GM18873 (cell line): ENCODE measurements at regions not wholly inside any gene's neighbourhood (a gene's known extent, or its start where the extent isn't known, plus 50 kb on each side); places are given as distances from the start of the nearest gene placed in this dataset.
"Not testable (repeated sequence)": the region's sequence is repeated elsewhere in the genome, so short reads cannot be mapped to it uniquely, and the experiment has no call there.

Experiments used
- ATAC-seq: cut with Tn5 transposase; IDR thresholded peaks from one replicate; pipeline ENCODE4 v1.9.1; 2021; ENCODE audit warnings: mild to moderate bottlenecking, moderate library complexity, moderate number of reproducible peaks; ENCODE audit not compliant: unreplicated experiment, low FRiP score

DNA sequence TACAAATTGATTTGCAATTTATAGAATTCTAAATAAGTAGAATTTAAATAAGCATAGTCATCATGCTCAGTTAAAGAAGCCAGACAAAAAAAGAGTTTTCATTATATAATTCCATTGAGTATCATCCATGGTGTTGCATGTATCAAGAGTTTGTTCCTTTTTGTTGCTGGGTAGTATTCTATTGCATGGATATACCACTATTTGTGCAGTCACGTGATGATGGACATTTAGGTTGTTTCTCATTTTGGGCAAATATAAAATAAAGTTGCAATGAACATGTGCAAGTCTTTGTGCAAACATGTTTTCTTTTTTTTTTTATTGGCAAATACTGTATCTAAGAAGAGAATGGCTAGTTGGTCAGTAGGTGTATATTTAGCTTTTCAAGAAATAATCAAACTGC is 186.2 kb upstream of the FRMD6 start:
- ATAC-seq, result no peak

DNA sequence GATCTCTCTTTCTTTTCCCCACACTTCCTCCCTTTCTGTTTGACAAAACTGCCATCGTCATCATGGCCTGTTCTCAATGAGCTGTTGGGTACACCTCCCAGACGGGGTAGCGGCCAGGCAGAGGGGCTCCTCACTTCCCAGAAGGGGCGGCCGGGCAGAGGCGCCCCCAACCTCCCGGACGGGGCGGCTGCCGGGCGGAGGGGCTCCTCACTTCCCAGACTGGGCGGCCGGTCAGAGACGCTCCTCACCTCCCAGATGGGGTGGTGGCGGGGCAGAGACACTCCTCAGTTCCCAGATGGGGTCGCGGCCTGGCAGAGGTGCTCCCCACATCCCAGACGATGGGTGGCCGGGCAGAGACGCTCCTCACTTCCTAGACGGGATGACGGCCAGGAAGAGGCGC is 184.3 kb upstream of the FRMD6 start:
- ATAC-seq, result not testable (repeated sequence)

DNA sequence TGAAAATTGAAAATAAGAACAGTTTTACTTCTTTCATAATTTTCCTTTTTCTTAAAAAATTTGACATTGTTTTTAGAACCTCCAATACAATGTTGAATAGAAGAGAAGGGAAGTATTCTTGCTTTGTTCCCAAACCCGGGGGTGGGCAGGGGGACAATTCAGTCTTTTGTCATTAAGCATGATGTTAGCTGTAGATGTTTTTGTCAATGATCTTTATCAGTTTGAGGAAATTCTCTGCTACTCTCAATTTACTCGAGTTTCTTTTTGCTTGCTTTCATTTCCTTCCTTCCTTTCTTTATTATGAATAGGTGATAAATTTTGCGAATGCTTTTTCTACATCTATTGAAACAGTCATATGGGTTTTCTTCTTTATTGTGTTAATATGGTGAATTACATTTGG is 183.2 kb upstream of the FRMD6 start:
- no peak for ATAC-seq

DNA sequence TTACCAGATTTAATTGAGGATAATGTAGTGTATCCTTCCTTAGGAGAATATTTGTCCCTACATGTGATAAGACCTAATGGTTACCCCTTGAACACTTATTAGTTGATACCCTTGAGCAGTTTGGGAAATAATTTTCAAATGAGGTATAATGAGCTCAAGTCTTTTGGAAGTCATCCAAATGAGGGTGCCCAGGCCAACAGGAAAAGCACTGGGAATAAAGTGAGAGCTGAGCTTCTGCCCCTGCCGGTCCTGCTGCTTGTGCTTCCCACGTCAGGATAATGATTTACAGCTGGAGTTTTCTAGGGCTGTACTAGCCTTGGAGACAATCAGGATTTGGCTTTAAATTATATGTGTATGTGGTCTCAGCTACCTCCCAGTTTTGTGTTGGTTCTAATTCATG is 178.8 kb upstream of the FRMD6 start:
- no peak for ATAC-seq

DNA sequence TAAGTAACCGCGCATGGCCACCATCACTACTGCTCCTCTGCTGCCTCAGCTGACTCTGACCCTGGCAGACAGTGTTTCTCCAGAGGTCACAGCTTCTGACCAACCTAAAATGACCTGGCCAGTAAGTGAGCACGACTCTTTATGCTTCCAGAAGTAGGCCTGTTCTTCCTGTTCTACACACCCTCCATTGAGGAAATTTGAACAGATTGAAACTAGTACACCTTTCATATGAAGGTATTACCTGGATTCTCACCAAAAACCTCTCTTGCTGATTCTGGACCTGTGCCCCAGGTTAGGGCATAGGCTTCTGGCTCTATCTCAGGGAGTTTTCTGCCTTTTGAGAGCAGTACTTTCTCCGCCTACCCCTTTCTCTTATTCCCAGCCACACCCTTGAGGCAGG is 178.4 kb upstream of the FRMD6 start:
- no peak for ATAC-seq

DNA sequence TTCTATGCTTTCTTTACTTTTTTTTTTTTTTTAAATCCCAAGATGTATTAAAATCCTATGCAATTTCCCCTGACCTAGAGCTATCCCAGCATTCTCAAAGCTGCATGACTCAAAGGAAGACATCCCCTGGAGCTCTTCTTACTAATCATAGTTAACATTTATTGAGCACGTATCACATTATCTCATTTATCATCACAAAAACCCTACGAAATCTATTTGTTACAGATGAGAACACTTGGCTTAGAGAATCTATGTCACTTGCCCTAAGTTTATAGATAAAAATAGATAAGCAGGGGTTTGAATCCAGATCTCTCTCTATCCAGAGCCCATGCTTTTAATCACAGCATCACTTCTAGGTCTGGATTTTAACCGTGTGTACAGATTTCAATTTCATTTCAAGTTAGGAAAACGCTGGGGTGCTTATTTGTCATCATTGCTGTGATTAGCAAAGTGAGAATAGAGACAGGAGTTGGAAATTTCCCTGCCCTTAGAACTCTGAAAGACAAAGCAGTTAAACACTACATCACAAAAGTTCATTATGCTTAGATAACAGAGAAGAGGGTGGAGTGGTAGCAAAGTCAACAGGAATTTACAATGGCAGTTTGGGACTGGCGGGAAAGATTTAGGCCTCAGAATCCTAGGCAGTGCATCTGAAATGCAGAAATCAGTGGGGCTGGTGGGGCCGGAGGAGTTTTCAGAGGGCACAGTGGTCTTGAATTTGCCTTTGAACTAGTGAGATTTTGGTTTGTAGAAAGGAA is 177.7 kb upstream of the FRMD6 start:
- no peak for ATAC-seq

DNA sequence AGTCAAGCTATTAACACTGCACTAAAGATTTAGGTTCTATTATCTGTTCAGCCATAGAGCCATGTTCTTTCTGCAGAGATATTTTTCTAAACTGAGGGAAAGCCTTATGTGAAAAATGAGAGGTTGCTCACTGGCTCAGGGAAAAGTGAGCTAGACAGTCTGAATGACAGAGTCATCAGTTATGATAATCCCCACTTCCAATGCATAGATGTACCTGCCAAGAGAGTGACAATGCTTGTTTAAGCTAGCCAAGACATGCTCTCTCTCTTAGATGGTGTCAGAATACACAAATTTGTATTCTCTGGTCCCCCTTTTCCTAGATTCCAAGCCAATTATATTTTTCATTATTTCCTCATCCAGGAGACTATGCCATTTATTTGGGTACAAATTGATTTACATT is 176.9 kb upstream of the FRMD6 start:
- ATAC-seq, result no peak

DNA sequence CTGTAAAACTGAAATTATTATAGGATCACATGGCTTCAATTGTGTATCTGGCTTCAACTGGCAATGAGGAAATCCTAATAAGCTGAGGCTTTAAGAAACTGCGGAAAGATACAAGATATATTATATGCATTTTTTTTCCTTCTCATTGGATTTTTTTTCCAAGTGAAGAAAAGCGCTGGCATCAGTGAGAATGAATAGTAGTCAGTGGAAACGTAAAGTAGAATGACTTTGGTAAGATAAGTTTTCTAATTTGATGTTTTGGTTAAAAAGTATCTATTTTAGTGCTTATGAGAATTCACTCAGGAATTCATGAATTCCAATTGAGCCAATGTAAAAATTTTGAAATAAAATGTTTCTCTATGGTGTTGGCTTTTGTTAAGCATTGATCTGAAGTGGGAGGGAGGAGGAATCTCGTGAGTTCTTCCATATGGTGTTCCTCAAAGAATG is 173.5 kb upstream of the FRMD6 start:
- no peak for ATAC-seq

DNA sequence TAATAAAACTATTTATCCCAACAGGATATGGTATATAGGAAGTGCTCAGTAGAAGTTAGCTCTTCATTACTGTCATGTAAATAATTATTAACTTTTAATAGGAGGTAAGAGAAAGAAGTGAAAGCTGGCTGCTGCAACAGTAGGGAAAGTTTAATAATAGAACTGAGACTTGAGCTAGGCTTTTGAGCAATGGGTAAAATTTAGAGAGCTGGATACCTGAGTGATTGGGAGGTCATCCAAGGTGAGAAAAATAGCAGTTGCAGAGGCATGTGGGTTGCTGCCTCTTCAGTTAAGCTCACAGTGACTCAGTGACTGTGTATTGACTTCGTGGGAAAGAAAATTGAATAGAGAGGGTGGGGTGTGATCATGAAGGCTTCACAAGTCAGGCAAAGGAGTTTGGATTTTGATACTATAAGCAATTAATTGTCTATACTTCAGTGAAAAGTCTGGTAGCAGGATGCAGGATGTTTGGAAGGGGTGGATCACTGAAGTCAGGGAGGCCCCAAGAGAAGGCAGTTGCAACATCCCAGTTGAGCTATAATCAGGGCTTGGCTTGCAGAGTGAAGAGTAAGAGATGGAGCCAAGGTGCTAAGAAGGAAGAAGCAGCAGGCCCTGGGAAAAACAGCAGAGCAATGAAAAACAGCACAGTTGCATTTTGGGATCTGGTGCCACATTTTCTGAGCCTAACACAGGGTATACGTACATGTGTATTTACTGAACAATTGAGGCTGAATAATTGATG is 172.0 kb upstream of the FRMD6 start:
- no peak for ATAC-seq

DNA sequence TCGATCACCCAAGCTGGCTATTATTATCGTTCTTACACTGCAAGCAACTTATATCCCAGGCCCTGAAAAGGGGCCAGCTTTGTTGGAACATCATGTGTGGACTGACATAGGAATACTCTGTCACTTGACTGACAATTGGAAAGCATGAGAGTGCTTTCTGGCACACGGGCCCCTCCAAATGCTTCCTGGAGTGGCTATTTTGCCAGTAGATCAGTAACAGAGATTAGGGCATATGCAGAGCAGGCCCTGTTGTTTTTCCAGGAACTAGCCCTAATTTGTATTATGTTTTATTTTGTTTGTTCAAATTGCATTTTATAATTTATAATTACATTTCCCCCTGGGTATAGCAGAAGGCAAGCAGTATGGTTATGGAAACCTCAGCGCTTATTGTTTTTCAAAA is 170.1 kb upstream of the FRMD6 start:
- no peak for ATAC-seq

DNA sequence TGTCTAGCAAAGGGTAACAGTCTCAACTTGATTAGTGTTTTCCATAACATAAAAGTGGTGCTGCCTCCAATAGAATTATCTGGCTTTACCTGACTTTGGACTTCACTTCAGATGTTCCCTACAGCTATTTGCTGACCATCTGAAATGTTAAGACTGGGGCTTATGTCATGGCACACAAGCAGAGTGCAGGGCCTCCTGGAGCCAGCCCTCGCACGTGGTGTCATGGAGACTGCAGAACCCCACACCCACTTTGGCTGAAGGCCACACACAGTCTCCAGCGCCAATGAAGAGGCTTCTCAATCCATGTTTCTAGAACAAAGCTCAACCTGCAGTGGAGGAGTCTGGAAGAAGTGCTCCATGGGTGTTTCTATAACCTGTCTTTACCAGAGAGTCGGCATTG is 169.6 kb upstream of the FRMD6 start:
- no peak for ATAC-seq

DNA sequence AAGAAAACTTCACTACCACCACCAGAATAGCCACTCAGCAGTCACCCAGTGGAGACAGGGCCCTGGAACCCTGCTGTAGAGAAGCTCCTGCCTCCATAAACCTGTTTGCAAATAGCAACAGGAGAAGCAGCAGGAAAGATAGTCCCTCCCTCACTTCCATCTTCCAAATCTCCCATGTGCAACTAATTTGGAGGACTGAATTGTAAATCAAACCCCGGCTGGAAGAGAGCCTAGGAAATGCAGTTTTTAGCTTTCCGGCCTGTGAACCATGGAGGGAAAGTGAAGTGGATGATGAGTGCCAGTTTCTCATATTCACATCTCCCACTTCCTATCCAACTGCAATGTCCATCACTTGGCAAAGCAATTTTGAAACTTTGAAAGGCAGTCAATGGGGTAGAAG is 167.2 kb upstream of the FRMD6 start:
- ATAC-seq, result no peak

DNA sequence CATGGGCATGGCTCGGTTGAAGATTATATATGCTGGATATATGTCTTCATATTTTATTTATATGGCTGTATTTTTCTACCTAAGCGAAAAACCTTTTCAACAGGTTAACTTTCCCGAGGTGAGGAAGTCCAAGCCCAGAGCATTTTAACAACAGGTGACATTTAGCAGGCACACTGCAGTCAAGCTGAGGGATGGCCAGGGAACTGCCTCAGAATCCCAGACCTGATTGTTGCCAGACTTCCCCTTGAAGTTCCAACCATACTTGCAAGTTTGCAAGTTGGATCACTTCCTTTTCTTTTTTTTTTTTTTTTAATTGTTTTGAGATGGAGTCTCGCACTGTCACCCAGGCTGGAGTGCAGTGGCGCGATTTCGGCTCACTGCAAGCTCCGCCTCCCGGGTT is 166.0 kb upstream of the FRMD6 start:
- no peak for ATAC-seq

DNA sequence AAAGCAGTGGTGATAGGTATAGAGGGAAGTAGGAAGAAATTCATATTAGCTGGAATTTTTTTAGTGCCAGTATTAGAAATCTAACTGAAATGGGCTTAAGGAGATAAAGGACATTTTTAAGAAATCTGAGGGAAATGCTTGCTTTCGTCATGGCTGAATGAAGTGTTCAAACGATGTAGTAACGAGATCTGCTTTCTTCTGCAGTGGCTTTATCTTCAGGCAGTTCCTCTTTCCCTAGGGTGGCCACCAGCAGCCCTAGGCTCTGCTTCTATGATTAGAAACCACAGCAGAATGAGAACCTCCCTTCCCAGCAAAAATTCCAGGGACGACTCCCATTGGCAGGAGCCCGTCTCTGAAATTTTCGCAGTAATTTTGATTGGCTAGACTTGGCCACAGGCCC is 163.9 kb upstream of the FRMD6 start:
- ATAC-seq, result no peak

DNA sequence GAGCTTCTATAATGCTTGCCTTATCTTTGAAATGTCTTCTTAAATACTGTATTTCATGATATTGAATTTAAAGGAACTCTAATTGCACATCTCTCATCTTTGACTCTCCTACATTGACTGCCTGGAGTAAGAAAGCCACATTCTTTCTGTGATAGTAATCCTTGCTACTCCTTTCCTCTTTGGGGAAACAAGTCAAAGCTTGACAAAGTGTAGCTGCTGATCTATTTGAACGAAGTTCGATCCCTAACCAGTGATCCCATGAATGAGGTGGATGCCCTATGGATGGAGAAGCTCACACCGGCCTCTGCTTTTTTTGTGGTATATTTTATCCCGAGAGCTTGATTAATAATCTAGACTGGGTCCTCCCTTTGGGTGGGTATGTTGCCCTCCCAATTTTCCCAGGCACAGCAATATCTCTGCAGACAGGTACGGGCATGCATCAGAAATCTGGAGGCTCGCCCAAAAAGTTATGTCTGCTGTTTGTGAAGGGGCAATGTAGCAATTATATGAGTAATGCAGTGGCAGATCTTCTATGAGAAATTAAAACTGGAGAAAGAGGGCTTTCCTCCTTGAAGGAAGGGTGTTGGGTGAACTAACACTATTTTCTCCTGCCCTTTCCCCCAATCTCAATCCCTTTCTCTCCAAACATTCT is 163.0 kb upstream of the FRMD6 start:
- no peak for ATAC-seq

DNA sequence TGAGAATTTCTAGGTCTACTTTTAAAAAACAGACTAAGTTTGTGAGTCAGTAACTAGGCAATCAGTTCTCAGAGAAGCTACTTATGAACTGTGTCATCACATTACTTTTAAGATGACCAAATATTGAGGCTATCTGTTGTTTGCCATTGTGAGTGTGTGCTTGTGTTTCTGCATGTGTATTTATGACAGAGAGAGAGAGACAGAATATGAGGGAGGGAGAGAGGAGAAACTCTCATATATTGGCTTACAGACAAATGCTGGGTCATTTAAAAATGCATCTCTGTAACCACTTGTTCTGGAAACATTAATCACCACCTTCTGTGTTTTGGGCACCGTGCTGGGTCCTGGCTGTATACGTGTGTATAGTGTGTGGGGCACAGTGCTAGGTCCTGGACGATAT is 161.5 kb upstream of the FRMD6 start:
- no peak for ATAC-seq

DNA sequence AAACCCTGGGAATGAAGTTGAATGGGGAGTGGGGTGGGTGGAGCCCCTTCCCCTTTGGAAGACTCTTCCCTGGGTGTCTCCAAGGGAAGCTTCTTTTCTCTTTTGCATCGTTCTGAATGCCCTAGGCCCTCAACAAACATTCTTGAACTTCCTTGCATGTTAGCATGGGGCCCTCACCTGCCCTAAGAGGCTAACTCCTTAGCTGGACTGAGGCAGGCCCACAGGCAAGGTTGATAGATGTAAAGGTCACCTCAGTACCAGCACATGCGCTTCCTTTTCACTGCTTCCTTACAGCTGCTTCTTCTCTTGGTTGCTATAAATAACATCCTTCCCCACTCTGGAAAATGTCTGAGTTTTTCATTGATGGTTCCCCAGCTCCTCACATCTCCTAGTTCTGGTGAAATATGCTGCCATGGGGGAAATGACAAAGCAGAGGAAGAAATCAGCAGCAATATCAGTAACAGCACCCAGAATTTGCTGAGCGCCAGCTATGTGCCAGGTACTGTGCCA is 160.6 kb upstream of the FRMD6 start:
- no peak for ATAC-seq

DNA sequence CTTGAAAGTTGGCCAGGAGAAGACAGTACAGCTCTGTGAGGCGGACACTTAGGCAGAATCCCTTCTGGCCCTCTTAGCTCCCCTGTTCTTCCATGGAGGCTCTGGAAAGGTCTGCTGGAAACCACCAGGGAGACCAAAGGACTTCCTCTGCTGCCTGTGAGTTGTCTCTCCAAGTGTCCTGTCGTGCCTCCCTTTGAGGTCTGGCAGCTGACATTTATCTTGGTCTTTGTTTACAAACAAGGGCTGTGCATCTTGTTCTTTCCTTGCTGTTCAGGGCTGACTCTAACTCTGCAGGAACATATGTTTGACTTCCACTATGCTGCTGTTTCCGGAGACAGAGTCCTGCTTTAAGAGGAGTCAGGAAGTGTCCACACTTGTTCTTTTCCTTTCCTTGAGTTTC is 159.9 kb upstream of the FRMD6 start:
- ATAC-seq, result no peak

DNA sequence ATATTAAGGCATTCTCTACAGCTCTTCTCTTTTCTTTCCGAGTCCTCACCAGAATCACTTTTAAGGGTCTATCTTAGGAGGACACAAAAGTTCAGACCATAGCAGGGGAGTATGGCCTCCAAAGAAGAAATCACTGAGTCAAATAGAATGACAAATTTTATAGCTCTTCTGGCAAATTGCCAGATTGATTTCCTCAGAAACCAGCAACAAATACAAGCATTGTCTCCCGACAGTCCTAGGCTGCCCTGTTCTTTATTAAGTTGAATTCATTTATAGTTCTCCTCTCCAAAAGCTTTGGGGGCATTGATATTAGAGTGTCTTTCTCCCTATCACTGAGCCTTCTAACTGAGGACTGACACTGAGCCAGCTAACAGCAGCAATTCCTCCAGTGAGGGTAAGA is 156.4 kb upstream of the FRMD6 start:
- no peak for ATAC-seq

DNA sequence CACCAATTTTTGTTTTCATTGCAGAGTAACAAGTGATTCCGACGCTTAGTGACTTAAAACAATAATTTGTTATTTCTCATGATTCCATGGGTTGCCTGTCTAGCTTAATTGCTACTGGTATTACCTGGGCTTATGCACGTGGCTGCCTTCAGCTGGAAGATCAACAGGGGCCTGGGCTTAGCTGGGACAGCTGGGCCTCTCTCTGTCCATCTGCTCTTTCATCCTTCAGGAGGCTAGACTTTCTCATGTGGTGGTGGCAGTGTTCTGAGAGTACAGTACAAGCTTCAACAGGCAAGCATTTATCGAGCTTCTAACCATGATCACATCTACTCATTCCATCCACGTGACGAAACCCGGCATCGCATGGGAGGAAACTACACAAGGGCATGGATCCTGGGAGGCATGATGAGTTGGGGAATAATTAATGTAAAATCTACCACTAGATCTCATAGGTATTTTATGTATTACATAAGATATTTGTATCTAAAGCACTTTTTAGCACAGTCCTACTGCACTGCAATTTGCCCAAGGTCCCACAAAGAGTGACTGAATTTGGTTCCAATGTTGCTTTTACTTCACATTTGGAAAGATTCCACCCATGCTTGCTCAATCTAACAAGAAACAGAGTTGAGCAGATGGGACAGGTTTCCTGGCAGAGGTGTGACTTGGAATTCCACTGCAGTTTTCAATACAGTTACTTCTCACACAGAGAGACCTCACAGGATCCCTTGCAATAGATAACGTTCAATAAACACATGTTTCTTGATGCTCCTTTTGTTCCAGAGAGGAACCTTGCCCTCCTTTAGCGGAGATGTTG is 153.1 kb upstream of the FRMD6 start:
- no peak for ATAC-seq

DNA sequence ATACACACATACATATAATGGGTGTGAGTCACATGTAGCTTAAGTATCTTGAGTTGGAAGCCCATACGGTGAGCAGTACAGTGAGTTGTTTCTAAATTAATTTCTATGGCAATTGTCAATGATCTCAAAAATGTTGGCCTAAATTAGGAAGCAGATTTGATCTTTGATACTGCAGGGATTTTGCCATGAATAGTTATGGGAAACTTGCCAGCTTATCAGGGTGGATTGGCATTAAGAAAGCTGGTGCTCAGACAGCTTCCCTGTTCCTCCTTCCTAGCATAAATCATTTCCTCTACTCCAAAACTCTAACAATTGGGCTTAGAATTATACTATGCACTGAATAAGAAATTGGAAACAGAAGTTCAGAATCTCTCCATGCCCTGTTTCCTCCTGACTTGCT is 150.9 kb upstream of the FRMD6 start:
- no peak for ATAC-seq
